Esophagus muscularis mucosa (tissue), 3 donors: ENCODE measurements at regions not wholly inside any gene's neighbourhood (a gene's known extent, or its start where the extent isn't known, plus 50 kb on each side); places are given as distances from the start of the nearest gene placed in this dataset.

Experiments
- POLR2A ChIP-seq: fragments of 450-650 bp; IDR thresholded peaks from one replicate; pipeline ENCODE4 v1.6.1; 2017; ENCODE audit warnings: antibody characterized with exemption, moderate library complexity, mild to moderate bottlenecking, low read depth
- TF ChIP-seq, protein P1 (sequence below), 3 experiments: fragments of 200-600 bp in 2 of 3; fragments of 450-650 bp in 1 of 3; sonication (generic) in 2 of 3; IDR thresholded peaks; one replicate each; pipeline ENCODE4 v1.5.1; 2017 to 2019; ENCODE audit warnings: antibody characterized with exemption in 3 of 3, mild to moderate bottlenecking in 2 of 3, moderate library complexity in 1 of 3

DNA sequence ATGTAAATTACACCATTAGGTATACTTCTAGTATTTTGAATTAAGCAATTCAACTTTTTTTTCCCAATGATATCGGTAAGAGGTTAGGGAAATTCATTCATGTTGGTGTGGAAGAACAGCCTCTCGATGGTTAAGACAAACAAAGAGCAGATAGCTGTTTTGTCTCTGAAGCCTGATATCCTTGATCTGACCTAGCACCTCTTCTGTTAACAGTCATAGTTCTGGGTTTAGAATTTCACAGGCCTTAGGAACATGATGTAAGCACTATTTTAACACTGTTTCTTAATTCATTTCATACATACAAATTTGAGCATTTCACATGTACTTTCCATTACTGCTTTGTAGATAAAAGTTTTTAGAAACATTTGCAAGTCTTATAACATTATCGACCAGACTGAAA, 367.5 kb upstream of the ZNF385D start:
- no peak for TF ChIP-seq POLR2A
- TF ChIP-seq, protein P1, sequence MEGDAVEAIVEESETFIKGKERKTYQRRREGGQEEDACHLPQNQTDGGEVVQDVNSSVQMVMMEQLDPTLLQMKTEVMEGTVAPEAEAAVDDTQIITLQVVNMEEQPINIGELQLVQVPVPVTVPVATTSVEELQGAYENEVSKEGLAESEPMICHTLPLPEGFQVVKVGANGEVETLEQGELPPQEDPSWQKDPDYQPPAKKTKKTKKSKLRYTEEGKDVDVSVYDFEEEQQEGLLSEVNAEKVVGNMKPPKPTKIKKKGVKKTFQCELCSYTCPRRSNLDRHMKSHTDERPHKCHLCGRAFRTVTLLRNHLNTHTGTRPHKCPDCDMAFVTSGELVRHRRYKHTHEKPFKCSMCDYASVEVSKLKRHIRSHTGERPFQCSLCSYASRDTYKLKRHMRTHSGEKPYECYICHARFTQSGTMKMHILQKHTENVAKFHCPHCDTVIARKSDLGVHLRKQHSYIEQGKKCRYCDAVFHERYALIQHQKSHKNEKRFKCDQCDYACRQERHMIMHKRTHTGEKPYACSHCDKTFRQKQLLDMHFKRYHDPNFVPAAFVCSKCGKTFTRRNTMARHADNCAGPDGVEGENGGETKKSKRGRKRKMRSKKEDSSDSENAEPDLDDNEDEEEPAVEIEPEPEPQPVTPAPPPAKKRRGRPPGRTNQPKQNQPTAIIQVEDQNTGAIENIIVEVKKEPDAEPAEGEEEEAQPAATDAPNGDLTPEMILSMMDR (IDR thresholded peaks at IDR 0.05), result no peak
